SH-SY5Y (cell line): ENCODE measurements at regions not wholly inside any gene's neighbourhood (a gene's known extent, or its start where the extent isn't known, plus 50 kb on each side); places are given as distances from the start of the nearest gene placed in this dataset.

Experiments used
- GATA2 ChIP-seq: IDR thresholded peaks from 2 replicates; pipeline ENCODE4 v1.6.1; 2011; ENCODE audit warnings: mild to moderate bottlenecking, low read depth, low read length
- GATA3 ChIP-seq: IDR thresholded peaks from 2 replicates; pipeline ENCODE4 v1.6.1; 2011; ENCODE audit warnings: low read depth, mild to moderate bottlenecking, low read length, moderate library complexity

- TF ChIP-seq GATA2 (no peak), GATA3 (no peak)
These were observed 530.2 kb upstream of the LINC00305 start for GRCh38 chr18:64679121-64679520.
